ENCODE measurements at regions not wholly inside any gene's neighbourhood (a gene's known extent, or its start where the extent isn't known, plus 50 kb on each side); places are given as distances from the start of the nearest gene placed in this dataset.

GRCh38 chr13:33891196-33891742, 73.3 kb downstream of the RFC3 start:
- DNase-seq (ENCODE audit: low read depth in 2 of 2): no peak

GRCh38 chr13:33893559-33893958, 75.6 kb downstream of the RFC3 start:
- no peak for DNase-seq (ENCODE audit: low read depth in 2 of 2)

- no peak for DNase-seq (ENCODE audit: low read depth in 2 of 2)
These were observed 86.5 kb downstream of the RFC3 start for GRCh38 chr13:33904431-33904830.

- DNase-seq (ENCODE audit: low read depth in 2 of 2): no peak
These were observed 90.2 kb downstream of the RFC3 start for GRCh38 chr13:33908116-33908515.

GRCh38 chr13:33910255-33910654, 92.3 kb downstream of the RFC3 start:
- DNase-seq (ENCODE audit: low read depth in 2 of 2): no peak

- no peak for DNase-seq (ENCODE audit: low read depth in 2 of 2)
These were observed 93.6 kb downstream of the RFC3 start for GRCh38 chr13:33911521-33911920.

GRCh38 chr13:33913829-33914228, 95.9 kb downstream of the RFC3 start:
- no peak for DNase-seq (ENCODE audit: low read depth in 2 of 2)

GRCh38 chr13:33917190-33917589, 99.2 kb downstream of the RFC3 start:
- no peak for DNase-seq (ENCODE audit: low read depth in 2 of 2)

- no peak for DNase-seq (ENCODE audit: low read depth in 2 of 2)
These were observed 100.4 kb downstream of the RFC3 start for GRCh38 chr13:33918199-33918932.

GRCh38 chr13:33919120-33919519, 101.2 kb downstream of the RFC3 start:
- no peak for DNase-seq (ENCODE audit: low read depth in 2 of 2)

- DNase-seq (ENCODE audit: low read depth in 2 of 2): no peak
These were observed 107.6 kb downstream of the RFC3 start for GRCh38 chr13:33925563-33925962.

- no peak for DNase-seq (ENCODE audit: low read depth in 2 of 2)
These were observed 109.4 kb downstream of the RFC3 start for GRCh38 chr13:33927315-33927714.

- DNase-seq (ENCODE audit: low read depth in 2 of 2): no peak
These were observed 113.7 kb downstream of the RFC3 start for GRCh38 chr13:33931397-33932311.

- no peak for DNase-seq (ENCODE audit: low read depth in 2 of 2)
These were observed 114.9 kb downstream of the RFC3 start for GRCh38 chr13:33932769-33933406.

- no peak for DNase-seq (ENCODE audit: low read depth in 2 of 2)
These were observed 115.9 kb downstream of the RFC3 start for GRCh38 chr13:33933810-33934209.

GRCh38 chr13:33934343-33934742, 116.4 kb downstream of the RFC3 start:
- no peak for DNase-seq (ENCODE audit: low read depth in 2 of 2)

- no peak for DNase-seq (ENCODE audit: low read depth in 2 of 2)
These were observed 117.0 kb downstream of the RFC3 start for GRCh38 chr13:33934951-33935371.

- no peak for DNase-seq (ENCODE audit: low read depth in 2 of 2)
These were observed 118.0 kb downstream of the RFC3 start for GRCh38 chr13:33935969-33936368.

GRCh38 chr13:33937373-33938098, 119.6 kb downstream of the RFC3 start:
- DNase-seq (ENCODE audit: low read depth in 2 of 2): no peak

- no peak for DNase-seq (ENCODE audit: low read depth in 2 of 2)
These were observed 122.3 kb downstream of the RFC3 start for GRCh38 chr13:33940256-33940655.

GRCh38 chr13:33940898-33941297, 122.9 kb downstream of the RFC3 start:
- DNase-seq (ENCODE audit: low read depth in 2 of 2): no peak

All from stimulated activated CD4-positive, alpha-beta T cell treated with anti-CD3 and anti-CD28 coated beads, Interleukin-1b, Interleukin-23, amount 100 ng/mL, for 4 hours (primary cell).